HCT116 (cell line): ENCODE measurements at regions not wholly inside any gene's neighbourhood (a gene's known extent, or its start where the extent isn't known, plus 50 kb on each side); places are given as distances from the start of the nearest gene placed in this dataset.

Experiments used
- ATF3 ChIP-seq: IDR thresholded peaks from 2 replicates; pipeline ENCODE4 v1.6.1; 2012
- POLR2A ChIP-seq: IDR thresholded peaks from 2 replicates; pipeline ENCODE4 v1.7.0; 2011; ENCODE audit warnings: borderline replicate concordance; ENCODE audit not compliant: insufficient read depth, insufficient read length; ENCODE audit errors: extremely low read depth
- REST ChIP-seq: IDR thresholded peaks from 2 replicates; pipeline ENCODE4 v1.6.1; 2012; ENCODE audit warnings: low read depth
- YY1 ChIP-seq: IDR thresholded peaks from 2 replicates; pipeline ENCODE4 v1.6.1; 2011; ENCODE audit warnings: low read length, low read depth, moderate library complexity, mild to moderate bottlenecking; ENCODE audit not compliant: insufficient replicate concordance; ENCODE audit errors: extremely low read depth
- ZBTB33 ChIP-seq: IDR thresholded peaks from 2 replicates; pipeline ENCODE4 v1.6.1; 2011; ENCODE audit warnings: mild to moderate bottlenecking, low read length, moderate library complexity; ENCODE audit not compliant: insufficient replicate concordance; ENCODE audit errors: extremely low read depth
- ZFX ChIP-seq: fragments of 450-650 bp; IDR thresholded peaks from 2 replicates; pipeline ENCODE4 v1.6.1; 2017
- ZNF274 ChIP-seq: fragments of 200-500 bp; sonication (Bioruptor generic); IDR thresholded peaks from 2 replicates; pipeline ENCODE4 v1.6.1; 2014; ENCODE audit warnings: mild to moderate bottlenecking, low read depth, low read length, inconsistent platforms
- TF ChIP-seq, protein P1 (sequence below), 3 experiments: fragments of 200-600 bp in 1 of 3; sonication (generic) in 1 of 3; IDR thresholded peaks in 2 of 3; conservative IDR thresholded peaks in 1 of 3; 2 replicates each; pipeline ENCODE4 v1.5.1; 2012 to 2017; ENCODE audit warnings: low read depth in 2 of 3, low read length in 2 of 3, antibody characterized with exemption in 1 of 3, borderline replicate concordance in 1 of 3, control low read depth in 1 of 3, mild to moderate bottlenecking in 1 of 3, mixed read lengths in 1 of 3, mixed run types in 1 of 3, moderate library complexity in 1 of 3; ENCODE audit not compliant: insufficient read depth in 1 of 3
- TF ChIP-seq, protein P2 (sequence below): IDR thresholded peaks from 2 replicates; pipeline ENCODE4 v1.6.1; 2012

DNA sequence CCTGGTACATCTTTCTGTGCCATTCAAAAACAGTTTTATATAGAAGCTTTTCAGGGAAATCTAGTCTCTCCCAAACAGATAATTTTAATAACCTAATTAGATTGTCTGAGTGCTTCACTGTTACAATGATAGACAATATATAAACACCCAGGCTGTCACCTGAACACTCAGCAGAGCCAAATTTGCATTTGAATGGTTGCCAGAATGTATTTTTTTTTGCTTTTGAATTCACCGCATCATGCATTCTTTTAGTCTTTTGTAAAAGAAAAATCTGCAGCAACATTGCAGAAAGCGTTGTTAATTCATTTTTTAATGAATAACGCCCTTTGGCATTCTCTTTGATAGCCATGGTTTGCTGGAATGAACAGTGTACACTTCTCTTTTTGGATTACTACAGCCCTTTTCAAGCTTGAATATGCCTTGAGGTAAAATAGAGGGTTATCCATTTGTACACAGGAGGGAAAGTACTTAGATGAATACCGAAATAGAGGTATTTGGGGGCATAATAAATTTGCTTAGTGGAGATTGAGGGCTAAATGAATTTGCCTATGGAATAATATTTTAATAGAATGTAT is 175.0 kb upstream of the EPHA5 start:
- TF ChIP-seq ZBTB33 (no peak), REST (no peak), YY1 (no peak), ZNF274 (no peak), ATF3 (no peak), POLR2A (no peak), ZFX (no peak)
- TF ChIP-seq, protein P1, sequence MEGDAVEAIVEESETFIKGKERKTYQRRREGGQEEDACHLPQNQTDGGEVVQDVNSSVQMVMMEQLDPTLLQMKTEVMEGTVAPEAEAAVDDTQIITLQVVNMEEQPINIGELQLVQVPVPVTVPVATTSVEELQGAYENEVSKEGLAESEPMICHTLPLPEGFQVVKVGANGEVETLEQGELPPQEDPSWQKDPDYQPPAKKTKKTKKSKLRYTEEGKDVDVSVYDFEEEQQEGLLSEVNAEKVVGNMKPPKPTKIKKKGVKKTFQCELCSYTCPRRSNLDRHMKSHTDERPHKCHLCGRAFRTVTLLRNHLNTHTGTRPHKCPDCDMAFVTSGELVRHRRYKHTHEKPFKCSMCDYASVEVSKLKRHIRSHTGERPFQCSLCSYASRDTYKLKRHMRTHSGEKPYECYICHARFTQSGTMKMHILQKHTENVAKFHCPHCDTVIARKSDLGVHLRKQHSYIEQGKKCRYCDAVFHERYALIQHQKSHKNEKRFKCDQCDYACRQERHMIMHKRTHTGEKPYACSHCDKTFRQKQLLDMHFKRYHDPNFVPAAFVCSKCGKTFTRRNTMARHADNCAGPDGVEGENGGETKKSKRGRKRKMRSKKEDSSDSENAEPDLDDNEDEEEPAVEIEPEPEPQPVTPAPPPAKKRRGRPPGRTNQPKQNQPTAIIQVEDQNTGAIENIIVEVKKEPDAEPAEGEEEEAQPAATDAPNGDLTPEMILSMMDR (IDR thresholded peaks at IDR 0.05 in 2 of 3, conservative IDR thresholded peaks at IDR 0.05 in 1 of 3; ENCODE audit: borderline replicate concordance in 1 of 3, insufficient read depth in 1 of 3, low read depth in 2 of 3, low read length in 2 of 3): no peak
- TF ChIP-seq, protein P2, sequence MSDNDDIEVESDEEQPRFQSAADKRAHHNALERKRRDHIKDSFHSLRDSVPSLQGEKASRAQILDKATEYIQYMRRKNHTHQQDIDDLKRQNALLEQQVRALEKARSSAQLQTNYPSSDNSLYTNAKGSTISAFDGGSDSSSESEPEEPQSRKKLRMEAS: no peak
